Panc1 (cell line): ENCODE measurements at regions not wholly inside any gene's neighbourhood (a gene's known extent, or its start where the extent isn't known, plus 50 kb on each side); places are given as distances from the start of the nearest gene placed in this dataset.
"Not testable (repeated sequence)": the region's sequence is repeated elsewhere in the genome, so short reads cannot be mapped to it uniquely, and the experiment has no call there.

Experiments used
- POLR2AphosphoS5 ChIP-seq: IDR thresholded peaks from 2 replicates; pipeline ENCODE4 v1.6.1; 2012; ENCODE audit warnings: mild to moderate bottlenecking, low read depth, low read length, moderate library complexity
- SIN3A ChIP-seq: IDR thresholded peaks from 2 replicates; pipeline ENCODE4 v1.6.1; 2012; ENCODE audit warnings: low read depth, mild to moderate bottlenecking, low read length, moderate library complexity, borderline replicate concordance; ENCODE audit not compliant: insufficient read depth
- TCF7L2 ChIP-seq: IDR thresholded peaks from 2 replicates; pipeline ENCODE4 v1.6.1; 2011; ENCODE audit warnings: mild to moderate bottlenecking, low read depth, low read length, inconsistent platforms
- TF ChIP-seq, protein P1 (sequence below), 2 experiments: IDR thresholded peaks; 2 replicates each; pipeline ENCODE4 v1.6.1; 2011 to 2012; ENCODE audit warnings: low read depth in 2 of 2, control low read depth in 1 of 2, low read length in 1 of 2, mild to moderate bottlenecking in 1 of 2, moderate library complexity in 1 of 2; ENCODE audit not compliant: insufficient read depth in 1 of 2
- TF ChIP-seq, protein P2 (sequence below): fragments of 450-650 bp; IDR thresholded peaks from 2 replicates; pipeline ENCODE4 v1.5.1; 2017; ENCODE audit warnings: mild to moderate bottlenecking

DNA sequence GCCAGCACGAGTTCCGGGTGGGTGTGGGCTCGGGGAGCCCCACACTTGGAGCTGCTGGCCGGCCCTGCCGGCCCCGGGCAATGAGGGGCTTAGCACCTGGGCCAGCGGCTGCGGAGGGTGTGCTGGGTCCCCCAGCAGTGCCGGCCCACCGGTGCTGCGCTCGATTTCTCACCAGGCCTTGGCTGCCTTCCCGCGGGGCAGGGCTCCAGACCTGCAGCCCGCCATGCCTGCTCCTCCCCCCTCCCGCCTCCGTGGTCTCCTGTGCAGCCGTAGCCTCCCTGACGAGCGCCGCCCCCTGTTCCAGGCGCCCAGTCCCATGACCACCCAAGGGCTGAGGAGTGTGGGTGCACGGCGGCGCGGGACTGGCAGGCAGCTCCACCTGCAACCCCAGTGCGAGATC lies 1103.1 kb downstream of the OTOL1 start:
- TF ChIP-seq, protein P1, sequence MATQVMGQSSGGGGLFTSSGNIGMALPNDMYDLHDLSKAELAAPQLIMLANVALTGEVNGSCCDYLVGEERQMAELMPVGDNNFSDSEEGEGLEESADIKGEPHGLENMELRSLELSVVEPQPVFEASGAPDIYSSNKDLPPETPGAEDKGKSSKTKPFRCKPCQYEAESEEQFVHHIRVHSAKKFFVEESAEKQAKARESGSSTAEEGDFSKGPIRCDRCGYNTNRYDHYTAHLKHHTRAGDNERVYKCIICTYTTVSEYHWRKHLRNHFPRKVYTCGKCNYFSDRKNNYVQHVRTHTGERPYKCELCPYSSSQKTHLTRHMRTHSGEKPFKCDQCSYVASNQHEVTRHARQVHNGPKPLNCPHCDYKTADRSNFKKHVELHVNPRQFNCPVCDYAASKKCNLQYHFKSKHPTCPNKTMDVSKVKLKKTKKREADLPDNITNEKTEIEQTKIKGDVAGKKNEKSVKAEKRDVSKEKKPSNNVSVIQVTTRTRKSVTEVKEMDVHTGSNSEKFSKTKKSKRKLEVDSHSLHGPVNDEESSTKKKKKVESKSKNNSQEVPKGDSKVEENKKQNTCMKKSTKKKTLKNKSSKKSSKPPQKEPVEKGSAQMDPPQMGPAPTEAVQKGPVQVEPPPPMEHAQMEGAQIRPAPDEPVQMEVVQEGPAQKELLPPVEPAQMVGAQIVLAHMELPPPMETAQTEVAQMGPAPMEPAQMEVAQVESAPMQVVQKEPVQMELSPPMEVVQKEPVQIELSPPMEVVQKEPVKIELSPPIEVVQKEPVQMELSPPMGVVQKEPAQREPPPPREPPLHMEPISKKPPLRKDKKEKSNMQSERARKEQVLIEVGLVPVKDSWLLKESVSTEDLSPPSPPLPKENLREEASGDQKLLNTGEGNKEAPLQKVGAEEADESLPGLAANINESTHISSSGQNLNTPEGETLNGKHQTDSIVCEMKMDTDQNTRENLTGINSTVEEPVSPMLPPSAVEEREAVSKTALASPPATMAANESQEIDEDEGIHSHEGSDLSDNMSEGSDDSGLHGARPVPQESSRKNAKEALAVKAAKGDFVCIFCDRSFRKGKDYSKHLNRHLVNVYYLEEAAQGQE (IDR thresholded peaks at IDR 0.05; ENCODE audit: insufficient read depth in 1 of 2, low read depth in 2 of 2, low read length in 1 of 2): not testable (repeated sequence)
- TF ChIP-seq POLR2AphosphoS5, SIN3A, TCF7L2: not testable (repeated sequence)
- TF ChIP-seq, protein P2, sequence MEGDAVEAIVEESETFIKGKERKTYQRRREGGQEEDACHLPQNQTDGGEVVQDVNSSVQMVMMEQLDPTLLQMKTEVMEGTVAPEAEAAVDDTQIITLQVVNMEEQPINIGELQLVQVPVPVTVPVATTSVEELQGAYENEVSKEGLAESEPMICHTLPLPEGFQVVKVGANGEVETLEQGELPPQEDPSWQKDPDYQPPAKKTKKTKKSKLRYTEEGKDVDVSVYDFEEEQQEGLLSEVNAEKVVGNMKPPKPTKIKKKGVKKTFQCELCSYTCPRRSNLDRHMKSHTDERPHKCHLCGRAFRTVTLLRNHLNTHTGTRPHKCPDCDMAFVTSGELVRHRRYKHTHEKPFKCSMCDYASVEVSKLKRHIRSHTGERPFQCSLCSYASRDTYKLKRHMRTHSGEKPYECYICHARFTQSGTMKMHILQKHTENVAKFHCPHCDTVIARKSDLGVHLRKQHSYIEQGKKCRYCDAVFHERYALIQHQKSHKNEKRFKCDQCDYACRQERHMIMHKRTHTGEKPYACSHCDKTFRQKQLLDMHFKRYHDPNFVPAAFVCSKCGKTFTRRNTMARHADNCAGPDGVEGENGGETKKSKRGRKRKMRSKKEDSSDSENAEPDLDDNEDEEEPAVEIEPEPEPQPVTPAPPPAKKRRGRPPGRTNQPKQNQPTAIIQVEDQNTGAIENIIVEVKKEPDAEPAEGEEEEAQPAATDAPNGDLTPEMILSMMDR: not testable (repeated sequence)
